Bronchial epithelial cell (primary cell): ENCODE measurements at regions not wholly inside any gene's neighbourhood (a gene's known extent, or its start where the extent isn't known, plus 50 kb on each side); places are given as distances from the start of the nearest gene placed in this dataset.
"Not testable (repeated sequence)": the region's sequence is repeated elsewhere in the genome, so short reads cannot be mapped to it uniquely, and the experiment has no call there.

ENCODE experiments used
- DNase-seq: peaks from one replicate; pipeline ENCODE4 v3.0.0-alpha.2; 2010; ENCODE audit warnings: low read depth
- FAIRE-seq: peaks from 2 replicates; lab custom pipeline; 2011; peaks lifted over from hg19 to GRCh38; lab: Jason Lieb, UNC
- H3K27me3 ChIP-seq: 2 replicates; pipeline ENCODE4 v1.5.1; 2011; ENCODE audit warnings: low read length; ENCODE audit not compliant: control insufficient read depth, insufficient read depth
- H3K36me3 ChIP-seq: 2 replicates; pipeline ENCODE4 v1.5.1; 2011; ENCODE audit warnings: low read length; ENCODE audit not compliant: control insufficient read depth, insufficient read depth
- H3K4me3 ChIP-seq: 2 replicates; pipeline ENCODE4 v1.5.1; 2011; ENCODE audit warnings: mild to moderate bottlenecking, low read depth, low read length, control low read depth
- TF ChIP-seq, protein P1 (sequence below): IDR thresholded peaks from 2 replicates; pipeline ENCODE4 v1.5.1; 2011; ENCODE audit warnings: mild to moderate bottlenecking, moderate library complexity, low read length, control low read depth, inconsistent platforms; ENCODE audit not compliant: insufficient read depth, severe bottlenecking

DNA sequence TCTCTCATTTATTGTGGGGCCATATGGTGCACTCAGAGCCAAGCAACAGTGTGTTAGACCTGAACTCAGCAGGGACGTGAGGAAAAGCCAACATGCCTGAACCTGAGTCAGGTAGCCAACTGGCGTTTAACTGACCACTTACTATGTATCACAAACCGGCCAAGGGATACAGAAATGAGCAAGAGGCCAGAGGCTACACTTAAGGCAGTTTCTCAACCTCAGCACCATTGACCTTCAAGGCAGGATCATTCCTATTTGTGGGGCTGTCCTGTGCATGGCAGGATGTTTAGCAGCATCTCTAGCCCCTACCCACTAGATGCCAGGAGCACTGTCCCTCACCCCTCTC is 103.5 kb upstream of the NANOS1 start:
- H3K27me3 ChIP-seq: no peaks in the 10 kb centered on the region
- TF ChIP-seq, protein P1, sequence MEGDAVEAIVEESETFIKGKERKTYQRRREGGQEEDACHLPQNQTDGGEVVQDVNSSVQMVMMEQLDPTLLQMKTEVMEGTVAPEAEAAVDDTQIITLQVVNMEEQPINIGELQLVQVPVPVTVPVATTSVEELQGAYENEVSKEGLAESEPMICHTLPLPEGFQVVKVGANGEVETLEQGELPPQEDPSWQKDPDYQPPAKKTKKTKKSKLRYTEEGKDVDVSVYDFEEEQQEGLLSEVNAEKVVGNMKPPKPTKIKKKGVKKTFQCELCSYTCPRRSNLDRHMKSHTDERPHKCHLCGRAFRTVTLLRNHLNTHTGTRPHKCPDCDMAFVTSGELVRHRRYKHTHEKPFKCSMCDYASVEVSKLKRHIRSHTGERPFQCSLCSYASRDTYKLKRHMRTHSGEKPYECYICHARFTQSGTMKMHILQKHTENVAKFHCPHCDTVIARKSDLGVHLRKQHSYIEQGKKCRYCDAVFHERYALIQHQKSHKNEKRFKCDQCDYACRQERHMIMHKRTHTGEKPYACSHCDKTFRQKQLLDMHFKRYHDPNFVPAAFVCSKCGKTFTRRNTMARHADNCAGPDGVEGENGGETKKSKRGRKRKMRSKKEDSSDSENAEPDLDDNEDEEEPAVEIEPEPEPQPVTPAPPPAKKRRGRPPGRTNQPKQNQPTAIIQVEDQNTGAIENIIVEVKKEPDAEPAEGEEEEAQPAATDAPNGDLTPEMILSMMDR: no peak
- no peak for DNase-seq
- no peak overlapping the region for H3K4me3 ChIP-seq
- H3K36me3 ChIP-seq: no peaks in the 10 kb centered on the region
- peak; percentile 62 for FAIRE-seq

DNA sequence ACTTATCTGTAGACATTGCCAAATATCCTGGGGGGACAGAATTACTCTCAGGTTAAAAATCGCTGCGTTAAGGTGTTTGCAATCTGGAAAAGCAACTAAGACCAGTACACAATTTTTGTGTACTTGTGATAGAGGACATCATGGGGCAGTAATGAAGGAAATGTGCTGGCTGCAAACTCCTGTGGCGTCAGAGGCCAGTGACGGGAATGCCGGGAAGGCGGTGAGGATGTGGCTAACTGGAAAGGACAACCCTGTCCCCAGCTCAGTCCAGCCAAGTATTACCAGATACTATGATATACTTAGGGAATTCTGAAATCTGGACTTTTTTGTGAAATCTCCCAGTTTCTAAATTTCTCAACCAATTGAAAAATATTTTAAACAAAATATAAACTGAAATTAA is 103.1 kb upstream of the NANOS1 start:
- TF ChIP-seq, protein P1: no peak
- H3K36me3 ChIP-seq: no peaks in the 10 kb centered on the region
- no peak for FAIRE-seq
- no peaks in the 10 kb centered on the region for H3K27me3 ChIP-seq
- DNase-seq: no peak
- no peak overlapping the region for H3K4me3 ChIP-seq

DNA sequence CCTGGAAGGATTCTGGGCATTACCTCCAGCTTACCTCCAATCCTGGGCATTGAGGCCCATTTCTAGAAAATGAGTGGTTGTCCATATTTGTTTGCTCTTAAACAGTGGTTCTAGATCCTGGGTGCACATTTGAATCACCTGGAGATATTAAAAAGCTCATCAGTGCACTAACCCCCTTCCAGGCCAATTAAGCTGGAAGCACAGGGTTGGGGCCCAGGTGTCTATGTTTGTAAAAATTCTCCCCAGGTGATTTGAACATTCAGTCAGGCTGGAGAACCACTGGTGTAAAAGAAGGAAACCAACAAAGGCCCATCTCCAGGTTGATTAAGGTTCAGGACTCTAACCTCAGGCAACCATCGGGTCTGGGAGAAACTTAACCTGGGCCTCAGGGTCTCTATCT is 102.6 kb upstream of the NANOS1 start:
- H3K36me3 ChIP-seq: no peaks in the 10 kb centered on the region
- H3K4me3 ChIP-seq: no peak overlapping the region
- FAIRE-seq: no peak
- no peak for DNase-seq
- TF ChIP-seq, protein P1: no peak
- H3K27me3 ChIP-seq: no peaks in the 10 kb centered on the region

DNA sequence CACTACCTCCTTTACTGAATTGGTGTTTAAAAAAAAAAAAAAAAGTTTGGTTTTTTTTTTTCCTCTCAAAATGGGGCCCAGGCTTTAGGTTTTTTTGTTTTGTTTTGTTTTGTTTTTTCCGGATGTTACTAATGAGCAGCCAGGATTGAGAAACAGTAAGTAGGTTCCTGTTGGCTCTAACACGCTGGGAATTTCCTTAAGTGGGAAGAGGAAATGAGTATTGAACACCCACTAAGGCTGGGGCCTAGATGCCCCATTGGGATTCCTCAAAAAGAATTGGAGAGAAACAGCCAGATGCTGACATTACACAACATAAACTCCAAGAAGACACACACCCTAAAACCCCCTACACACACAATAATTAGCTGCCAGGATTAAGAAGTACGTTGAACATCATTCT is 102.2 kb upstream of the NANOS1 start:
- FAIRE-seq: no peak
- Histone ChIP-seq H3K4me3 (no peak overlapping the region), H3K36me3 (no peaks in the 10 kb centered on the region), H3K27me3 (no peaks in the 10 kb centered on the region)
- peak; percentile 70 for DNase-seq
- TF ChIP-seq, protein P1: no peak

DNA sequence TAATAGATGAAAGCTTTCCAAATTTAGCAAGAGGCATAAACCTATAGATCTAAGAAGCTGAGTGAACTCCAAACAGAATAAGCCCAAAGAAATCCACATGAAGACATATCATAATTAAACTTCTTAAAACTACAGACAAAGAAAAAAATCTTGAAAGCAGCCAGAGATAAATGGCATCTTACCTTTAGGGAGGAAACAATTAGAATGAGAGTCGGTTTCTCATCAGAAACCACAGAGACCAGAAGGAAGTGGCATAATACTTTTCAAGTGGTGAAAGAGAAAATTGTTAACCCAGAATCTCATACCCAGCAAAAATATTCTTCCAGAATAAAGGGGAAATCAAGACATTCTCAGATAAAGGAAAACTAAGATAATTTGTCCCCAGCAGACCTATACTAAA is 98.9 kb upstream of the NANOS1 start:
- no peak for FAIRE-seq
- TF ChIP-seq, protein P1: no peak

DNA sequence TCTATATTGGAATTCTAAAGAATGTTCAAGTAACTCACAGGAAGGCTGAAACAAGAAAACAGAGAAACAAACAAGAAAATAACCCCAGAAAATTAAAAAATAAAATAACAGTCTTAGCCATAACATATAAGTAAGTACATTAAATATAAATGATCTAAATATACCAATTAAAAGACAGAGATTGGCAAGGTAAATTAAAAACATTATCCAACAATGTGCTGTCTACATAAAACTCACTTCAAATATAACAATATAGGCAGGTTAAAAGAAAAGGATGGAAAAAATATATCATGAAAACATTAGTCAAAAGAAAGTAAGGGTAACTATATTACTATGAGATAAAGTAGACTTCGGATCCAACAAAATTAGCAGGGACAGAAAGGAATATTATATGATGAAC is 98.1 kb upstream of the NANOS1 start:
- DNase-seq (no peak), FAIRE-seq (no peak)
- H3K36me3 ChIP-seq: no peaks in the 10 kb centered on the region
- H3K4me3 ChIP-seq: no peak overlapping the region
- TF ChIP-seq, protein P1: no peak
- H3K27me3 ChIP-seq: no peaks in the 10 kb centered on the region

More for the DNA sequence above, 98.9 kb upstream of the NANOS1 start:
- Histone ChIP-seq H3K4me3 (no peak overlapping the region), H3K27me3 (no peaks in the 10 kb centered on the region), H3K36me3 (no peaks in the 10 kb centered on the region)
- DNase-seq: no peak

DNA sequence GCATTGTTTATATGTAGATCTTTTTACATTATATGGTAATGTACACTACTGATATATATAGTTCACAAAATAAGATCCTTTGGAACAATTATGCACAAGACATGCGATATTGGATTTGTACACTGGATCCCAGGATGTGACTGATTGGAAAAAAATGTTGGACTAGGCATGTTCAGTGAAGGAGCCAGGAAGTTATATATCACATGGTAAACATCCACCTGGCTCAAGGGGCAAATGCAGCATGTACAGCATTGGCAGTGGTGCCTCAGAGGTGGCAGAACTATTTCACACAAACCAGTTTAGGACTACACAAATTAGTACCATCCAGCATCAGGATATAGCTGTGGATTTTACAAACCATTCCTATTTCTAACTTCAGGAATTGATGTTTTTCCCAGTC is 97.4 kb upstream of the NANOS1 start:
- H3K27me3 ChIP-seq, H3K36me3 ChIP-seq, H3K4me3 ChIP-seq: not testable (repeated sequence)
- peak; percentile 77 for DNase-seq
- peak; percentile 43 for FAIRE-seq
